Kidney (tissue), 13 donors: ENCODE measurements at regions not wholly inside any gene's neighbourhood (a gene's known extent, or its start where the extent isn't known, plus 50 kb on each side); places are given as distances from the start of the nearest gene placed in this dataset.
A peak's percentile ranks its signal among the peaks of the same experiment; 100 is the strongest.

Experiments
- DNase-seq, 5 donors: peaks; one replicate each; pipeline ENCODE4 v3.0.0-alpha.2; 2013 to 2020
- FAIRE-seq: peaks from 2 replicates; lab custom pipeline; 2012; peaks lifted over from hg19 to GRCh38; lab: Jason Lieb, UNC
- H3K27ac ChIP-seq, 2 donors: one replicate each; pipeline ENCODE4 v1.7.0; 2013; ENCODE audit warnings: low read depth in 2 of 2, low read length in 2 of 2, inconsistent platforms in 1 of 2
- H3K27me3 ChIP-seq: one replicate; pipeline ENCODE4 v1.7.1; 2013; ENCODE audit warnings: low read length, inconsistent platforms; ENCODE audit not compliant: control insufficient read depth, insufficient read depth
- H3K36me3 ChIP-seq, 3 donors: one replicate each; pipeline versions ENCODE4 v1.7.0 to v1.7.1; 2013; ENCODE audit warnings: low read length in 3 of 3, control low read depth in 1 of 3, inconsistent platforms in 1 of 3; ENCODE audit not compliant: insufficient read depth in 3 of 3, control insufficient read depth in 2 of 3
- H3K4me1 ChIP-seq, 3 donors: one replicate each; pipeline versions ENCODE4 v1.7.0 to v1.7.1; 2013; ENCODE audit warnings: low read length in 3 of 3, inconsistent platforms in 1 of 3, low read depth in 1 of 3; ENCODE audit not compliant: control insufficient read depth in 2 of 3, insufficient read depth in 2 of 3
- H3K4me3 ChIP-seq, 3 donors: one replicate each; pipeline versions ENCODE4 v1.7.0 to v1.8.1; 2013; ENCODE audit warnings: low read length in 3 of 3, control low read depth in 1 of 3, inconsistent platforms in 1 of 3
- H3K9ac ChIP-seq, 3 donors: one replicate each; pipeline versions ENCODE4 v1.7.0 to v1.7.1; 2013; ENCODE audit warnings: low read length in 3 of 3, control low read depth in 1 of 3, inconsistent platforms in 1 of 3
- H3K9me3 ChIP-seq, 3 donors: one replicate each; pipeline versions ENCODE4 v1.7.0 to v1.7.1; 2013; ENCODE audit warnings: low read length in 3 of 3, control low read depth in 1 of 3, inconsistent platforms in 1 of 3; ENCODE audit not compliant: control insufficient read depth in 2 of 3, insufficient read depth in 1 of 3
- intact Hi-C: fragments of 100-400 bp; cut with DNase I; formaldehyde crosslinking; loops from one replicate; pipeline ENCODE4 v1.11.1; 2022
- TF ChIP-seq, protein P1 (sequence below): IDR thresholded peaks from 3 replicates; pipeline ENCODE4 v1.5.1; 2012; ENCODE audit warnings: mild to moderate bottlenecking, moderate library complexity, borderline replicate concordance; ENCODE audit not compliant: insufficient read depth; ENCODE audit errors: extremely low read depth
- donor health status: control.
- donor health status: control.
- donor health status: control.
- donor health status: control.
- donor health status: control.
- donor health status: DM: yes; HTN: yes; CAD: no.
- donor health status: Normal renal cell carcinoma (clear cell type).

DNA sequence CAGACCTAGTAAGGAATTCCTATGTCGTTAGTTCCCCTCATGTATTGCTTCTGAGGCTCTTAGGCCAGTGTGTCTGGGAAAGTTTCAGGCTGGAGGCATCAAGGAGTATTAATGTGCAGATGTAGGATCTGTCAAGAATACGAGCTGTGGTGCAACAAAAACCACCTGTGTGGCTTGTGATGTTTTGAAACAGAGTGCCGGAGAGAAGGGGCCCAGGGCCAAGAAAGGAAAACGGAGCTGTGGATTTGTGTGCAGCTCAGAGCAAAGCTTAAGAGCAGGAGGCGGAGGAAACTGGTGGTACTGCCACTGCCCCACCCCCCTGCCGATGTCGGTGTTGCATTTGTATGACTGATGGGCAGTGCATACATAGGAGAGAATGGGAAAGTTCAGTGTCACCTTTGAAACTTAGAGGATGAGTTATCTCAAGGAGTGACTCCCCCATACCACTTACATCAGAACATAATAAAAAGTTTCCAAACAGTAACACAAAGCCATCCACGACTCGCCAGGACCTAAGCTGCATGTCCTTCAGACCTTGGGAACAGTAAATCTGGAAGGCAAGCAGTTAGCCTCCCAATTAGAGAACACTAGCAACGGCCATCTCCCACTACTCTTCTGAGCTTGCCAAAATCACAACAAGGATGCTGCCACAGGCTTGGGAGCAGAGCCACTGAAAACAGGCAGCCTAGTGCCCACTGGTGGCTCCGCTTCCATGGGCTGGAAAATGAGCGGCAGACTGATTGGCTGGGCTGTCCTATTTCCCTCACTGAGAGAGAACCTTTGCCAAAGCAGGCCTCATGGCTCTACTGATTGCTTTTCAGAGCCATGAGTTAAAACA is 152.7 kb upstream of the NT5C1B start:
- DNase-seq (peak in 4 of 5 donors; percentile 75 to 82 (median 77)), FAIRE-seq (no peak)
- H3K36me3 ChIP-seq = no peaks in the 10 kb centered on the region
- H3K27ac ChIP-seq = no peak overlapping the region
- TF ChIP-seq, protein P1, sequence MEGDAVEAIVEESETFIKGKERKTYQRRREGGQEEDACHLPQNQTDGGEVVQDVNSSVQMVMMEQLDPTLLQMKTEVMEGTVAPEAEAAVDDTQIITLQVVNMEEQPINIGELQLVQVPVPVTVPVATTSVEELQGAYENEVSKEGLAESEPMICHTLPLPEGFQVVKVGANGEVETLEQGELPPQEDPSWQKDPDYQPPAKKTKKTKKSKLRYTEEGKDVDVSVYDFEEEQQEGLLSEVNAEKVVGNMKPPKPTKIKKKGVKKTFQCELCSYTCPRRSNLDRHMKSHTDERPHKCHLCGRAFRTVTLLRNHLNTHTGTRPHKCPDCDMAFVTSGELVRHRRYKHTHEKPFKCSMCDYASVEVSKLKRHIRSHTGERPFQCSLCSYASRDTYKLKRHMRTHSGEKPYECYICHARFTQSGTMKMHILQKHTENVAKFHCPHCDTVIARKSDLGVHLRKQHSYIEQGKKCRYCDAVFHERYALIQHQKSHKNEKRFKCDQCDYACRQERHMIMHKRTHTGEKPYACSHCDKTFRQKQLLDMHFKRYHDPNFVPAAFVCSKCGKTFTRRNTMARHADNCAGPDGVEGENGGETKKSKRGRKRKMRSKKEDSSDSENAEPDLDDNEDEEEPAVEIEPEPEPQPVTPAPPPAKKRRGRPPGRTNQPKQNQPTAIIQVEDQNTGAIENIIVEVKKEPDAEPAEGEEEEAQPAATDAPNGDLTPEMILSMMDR = no peak
- H3K27me3 ChIP-seq = no peaks in the 10 kb centered on the region
- no peak overlapping the region for H3K9ac ChIP-seq
- intact Hi-C loops = no loop called here
- no peak overlapping the region for H3K4me3 ChIP-seq
- H3K4me1 ChIP-seq = no peaks in the 10 kb centered on the region
- H3K9me3 ChIP-seq = no peaks in the 10 kb centered on the region

DNA sequence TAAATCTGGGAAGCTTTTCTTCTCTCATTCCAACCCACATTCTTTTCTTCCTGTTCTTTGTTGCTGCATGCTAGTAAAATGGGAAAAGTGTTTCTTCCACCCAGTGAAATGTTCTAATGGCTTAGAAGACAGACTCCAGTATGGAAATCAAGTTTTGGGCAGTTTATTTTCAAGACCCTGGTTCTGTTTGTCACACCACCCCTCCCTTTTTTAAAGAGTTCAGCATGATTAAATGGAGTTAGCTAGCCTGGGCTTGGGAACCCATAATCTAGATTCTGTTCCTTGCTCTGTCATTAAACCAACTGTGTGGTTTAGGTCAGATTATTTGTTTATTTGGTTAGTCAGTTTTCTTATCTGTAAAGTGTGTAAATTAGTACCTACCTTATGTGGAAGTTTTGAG is 151.8 kb upstream of the NT5C1B start:
- Histone ChIP-seq H3K9me3 (no peaks in the 10 kb centered on the region), H3K4me1 (no peaks in the 10 kb centered on the region), H3K9ac (no peak overlapping the region), H3K4me3 (no peak overlapping the region), H3K36me3 (no peaks in the 10 kb centered on the region), H3K27ac (no peak overlapping the region), H3K27me3 (no peaks in the 10 kb centered on the region)
- no peak for DNase-seq
- FAIRE-seq = no peak
- intact Hi-C loops = no loop called here
- TF ChIP-seq, protein P1 = no peak

DNA sequence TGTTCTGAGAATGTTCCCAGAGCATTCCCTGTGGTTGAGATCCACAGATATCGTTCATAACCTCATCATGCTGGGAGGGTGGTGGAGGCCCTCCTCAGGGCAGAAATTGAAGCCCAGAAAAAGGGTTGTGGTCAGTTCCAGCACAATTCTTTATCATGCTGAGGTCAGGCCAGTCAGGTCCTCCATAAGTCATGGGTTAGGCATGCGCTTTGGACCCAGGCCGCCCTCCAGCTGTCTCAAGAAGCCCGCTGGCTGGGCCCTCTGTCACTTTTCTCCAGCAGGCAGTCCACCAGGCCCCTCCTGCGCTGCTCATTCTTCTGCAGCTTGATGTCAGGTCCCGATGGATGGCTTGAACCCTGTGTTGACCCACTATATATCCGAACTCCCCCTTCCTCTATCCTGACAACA is 151.1 kb upstream of the NT5C1B start:
- H3K27me3 ChIP-seq = no peaks in the 10 kb centered on the region
- DNase-seq = peak in 1 of 5 donors; percentile 26
- H3K4me1 ChIP-seq = no peaks in the 10 kb centered on the region

More for the DNA sequence above, 151.1 kb upstream of the NT5C1B start:
- intact Hi-C loops = no loop called here
- H3K9ac ChIP-seq = no peak overlapping the region
- FAIRE-seq = no peak
- H3K36me3 ChIP-seq = no peaks in the 10 kb centered on the region
- H3K4me3 ChIP-seq = no peak overlapping the region
- TF ChIP-seq, protein P1 = no peak
- no peak overlapping the region for H3K27ac ChIP-seq
- no peaks in the 10 kb centered on the region for H3K9me3 ChIP-seq
